Osteocyte (in vitro differentiated cells): ENCODE measurements at regions not wholly inside any gene's neighbourhood (a gene's known extent, or its start where the extent isn't known, plus 50 kb on each side); places are given as distances from the start of the nearest gene placed in this dataset.

Experiments used
- DNase-seq: peaks from one replicate; pipeline ENCODE4 v3.0.0; 2021; ENCODE audit warnings: mixed read lengths; ENCODE audit not compliant: unreplicated experiment; ENCODE audit errors: extremely low spot score
- H3K27ac Mint-ChIP-seq: one replicate; pipeline ENCODE4 v1.8.0; 2021; ENCODE audit warnings: mild to moderate bottlenecking, mixed read lengths; ENCODE audit not compliant: unreplicated experiment
- H3K27me3 Mint-ChIP-seq: one replicate; pipeline ENCODE4 v1.8.0; 2021; ENCODE audit warnings: mixed read lengths; ENCODE audit not compliant: unreplicated experiment
- H3K36me3 Mint-ChIP-seq: one replicate; pipeline ENCODE4 v1.8.0; 2021; ENCODE audit warnings: mixed read lengths; ENCODE audit not compliant: unreplicated experiment
- H3K4me1 Mint-ChIP-seq: one replicate; pipeline ENCODE4 v1.8.0; 2021; ENCODE audit warnings: mixed read lengths; ENCODE audit not compliant: unreplicated experiment
- H3K4me3 Mint-ChIP-seq: one replicate; pipeline ENCODE4 v1.8.0; 2021; ENCODE audit warnings: mild to moderate bottlenecking, moderate library complexity, mixed read lengths; ENCODE audit not compliant: unreplicated experiment
- H3K9me3 Mint-ChIP-seq: one replicate; pipeline ENCODE4 v1.8.0; 2021; ENCODE audit warnings: mixed read lengths; ENCODE audit not compliant: unreplicated experiment
- CTCF ChIP-seq: fragments of 200-600 bp; sonication (generic); IDR thresholded peaks from 2 replicates; pipeline ENCODE4 v1.5.0; 2021; ENCODE audit warnings: antibody characterized with exemption, mild to moderate bottlenecking, moderate library complexity

- Mint-ChIP-seq H3K4me3 (no peak overlapping the region), H3K9me3 (no peaks in the 10 kb centered on the region), H3K27me3 (peaks cover 4% of the 10 kb centered on the region), H3K36me3 (no peaks in the 10 kb centered on the region), H3K27ac (no peak overlapping the region), H3K4me1 (peaks cover 32% of the 10 kb centered on the region)
- no peak for TF ChIP-seq CTCF
- DNase-seq, result no peak
These were observed 155.0 kb upstream of the ANK2 start for GRCh38 chr4:112894480-112894879.

DNA sequence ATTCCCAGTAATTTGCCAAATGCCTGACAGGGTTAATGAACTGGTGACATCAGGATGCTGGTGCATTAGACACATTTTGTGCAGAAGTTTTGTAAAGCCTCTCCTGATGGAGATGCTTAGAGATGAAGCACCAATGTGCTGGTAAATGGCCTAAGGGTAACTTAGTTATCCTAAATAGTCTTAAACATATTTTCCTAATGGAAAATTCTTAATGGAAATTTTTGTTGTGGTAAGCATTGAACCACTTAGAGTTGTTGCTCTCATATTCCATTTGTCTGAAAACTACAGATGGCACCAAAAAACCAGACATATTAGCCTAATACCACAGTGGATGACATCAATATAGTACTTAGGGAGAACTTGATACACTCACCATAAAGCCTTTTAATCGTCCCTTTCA lies 154.5 kb upstream of the ANK2 start:
- TF ChIP-seq CTCF, result no peak
- no peak for DNase-seq
- peaks cover 4% of the 10 kb centered on the region for H3K27me3 Mint-ChIP-seq
- peaks cover 28% of the 10 kb centered on the region for H3K4me1 Mint-ChIP-seq
- H3K36me3 Mint-ChIP-seq, result no peaks in the 10 kb centered on the region
- no peaks in the 10 kb centered on the region for H3K9me3 Mint-ChIP-seq
- no peak overlapping the region for H3K4me3 Mint-ChIP-seq
- H3K27ac Mint-ChIP-seq, result no peak overlapping the region

- DNase-seq, result no peak
- H3K27me3 Mint-ChIP-seq, result peaks cover 4% of the 10 kb centered on the region
- no peak overlapping the region for H3K4me3 Mint-ChIP-seq
- H3K9me3 Mint-ChIP-seq, result no peaks in the 10 kb centered on the region
- H3K4me1 Mint-ChIP-seq, result peaks cover 25% of the 10 kb centered on the region
- peak overlapping the region; percentile 0 for H3K27ac Mint-ChIP-seq
- H3K36me3 Mint-ChIP-seq, result no peaks in the 10 kb centered on the region
- TF ChIP-seq CTCF, result no peak
These were observed 153.4 kb upstream of the ANK2 start for GRCh38 chr4:112895811-112896608.

GRCh38 chr4:112896609-112897190 lies 152.8 kb upstream of the ANK2 start:
- no peaks in the 10 kb centered on the region for H3K36me3 Mint-ChIP-seq
- H3K9me3 Mint-ChIP-seq, result no peaks in the 10 kb centered on the region
- no peak for DNase-seq
- H3K4me3 Mint-ChIP-seq, result no peak overlapping the region
- peak overlapping the region; percentile 0 for H3K27ac Mint-ChIP-seq
- peaks cover 23% of the 10 kb centered on the region for H3K4me1 Mint-ChIP-seq
- H3K27me3 Mint-ChIP-seq, result peaks cover 4% of the 10 kb centered on the region
- TF ChIP-seq CTCF, result no peak

DNA sequence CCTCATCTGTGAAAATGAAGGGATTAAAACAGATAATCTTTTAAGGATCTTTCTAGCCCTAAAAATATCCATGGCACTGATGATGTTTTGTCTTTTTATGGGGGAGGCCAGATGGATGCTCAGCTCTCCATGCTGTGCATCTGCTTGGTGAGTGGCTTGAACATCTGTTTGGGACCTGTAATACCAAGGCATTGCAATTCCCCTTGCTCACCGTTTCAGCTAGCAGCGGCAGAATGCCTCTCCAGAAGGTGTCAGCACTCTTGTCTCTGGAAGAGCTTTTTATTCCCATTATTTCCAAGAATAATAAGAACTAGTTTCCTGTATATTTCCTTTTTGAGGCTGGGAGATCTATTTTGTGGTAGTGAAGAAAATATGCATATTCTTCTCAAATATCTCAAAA lies 151.9 kb upstream of the ANK2 start:
- Mint-ChIP-seq H3K9me3 (no peaks in the 10 kb centered on the region), H3K27ac (no peak overlapping the region), H3K27me3 (peaks cover 4% of the 10 kb centered on the region), H3K4me1 (peaks cover 23% of the 10 kb centered on the region), H3K36me3 (no peaks in the 10 kb centered on the region), H3K4me3 (no peak overlapping the region)
- TF ChIP-seq CTCF, result no peak
- DNase-seq, result no peak
